H1 (cell line): ENCODE measurements at regions not wholly inside any gene's neighbourhood (a gene's known extent, or its start where the extent isn't known, plus 50 kb on each side); places are given as distances from the start of the nearest gene placed in this dataset.

Experiments
- CTCF ChIA-PET: fragments of 300-600 bp; sonication (Branson Sonifier 250); formaldehyde crosslinking; loops from one replicate; lab custom pipeline; 2021; ENCODE audit not compliant: partially characterized antibody; lab: Charles Lee
- POLR2A ChIA-PET: fragments of 300-600 bp; sonication (Branson Sonifier 250); formaldehyde crosslinking; loops from one replicate; lab custom pipeline; 2021; ENCODE audit warnings: inconsistent platforms; ENCODE audit not compliant: partially characterized antibody; lab: Charles Lee
- DNase-seq, 2 experiments: peaks; one replicate each; pipeline versions ENCODE4 v3.0.0 to v3.0.0-alpha.2; 2010 to 2022; ENCODE audit warnings: low spot score in 2 of 2, low read depth in 1 of 2, mixed read lengths in 1 of 2
- FAIRE-seq: peaks from 2 replicates; lab custom pipeline; 2011; peaks lifted over from hg19 to GRCh38; lab: Jason Lieb, UNC
- H2AFZ ChIP-seq: 2 replicates; pipeline ENCODE4 v1.8.1; 2012; ENCODE audit warnings: low read length, inconsistent platforms
- H2AK5ac ChIP-seq: 2 replicates; pipeline ENCODE4 v1.6.1; 2013; ENCODE audit warnings: low read depth, low read length
- H2BK120ac ChIP-seq: replicated peaks from 2 replicates; pipeline ENCODE3; 2013; ENCODE audit warnings: low read depth, low read length, inconsistent platforms
- H2BK12ac ChIP-seq: 2 replicates; pipeline ENCODE4 v1.6.1; 2013; ENCODE audit warnings: low read depth, low read length
- H2BK15ac ChIP-seq: 2 replicates; pipeline ENCODE4 v1.6.1; 2013; ENCODE audit warnings: low read length
- H2BK20ac ChIP-seq: 2 replicates; pipeline ENCODE4 v1.6.1; 2013; ENCODE audit warnings: low read length
- H2BK5ac ChIP-seq: 2 replicates; pipeline ENCODE4 v1.6.1; 2013; ENCODE audit warnings: low read depth, low read length
- H3K14ac ChIP-seq: 2 replicates; pipeline ENCODE4 v1.6.1; 2013; ENCODE audit warnings: inconsistent platforms; ENCODE audit not compliant: insufficient read length
- H3K18ac ChIP-seq: 2 replicates; pipeline ENCODE4 v1.6.1; 2013; ENCODE audit warnings: low read length; ENCODE audit errors: extremely low read depth
- H3K23ac ChIP-seq: 2 replicates; pipeline ENCODE4 v1.6.1; 2013; ENCODE audit warnings: inconsistent platforms; ENCODE audit not compliant: insufficient read length
- H3K23me2 ChIP-seq: 2 replicates; pipeline ENCODE4 v1.6.1; 2013; ENCODE audit warnings: low read depth, low read length
- H3K27ac ChIP-seq: 2 replicates; pipeline ENCODE4 v1.6.1; 2011; ENCODE audit warnings: low read depth, low read length, inconsistent platforms
- H3K27me3 ChIP-seq, 4 experiments: replicated peaks in 1 of 4; 1 replicate in 1 of 4; 2 replicates in 3 of 4; pipeline versions ENCODE4 v1.6.1 to v1.8.1; 2011 to 2013; ENCODE audit warnings: low read length in 3 of 4, mild to moderate bottlenecking in 3 of 4, inconsistent platforms in 2 of 4, mixed read lengths in 2 of 4, moderate library complexity in 1 of 4; ENCODE audit not compliant: control insufficient read depth in 3 of 4, insufficient read depth in 3 of 4; ENCODE audit errors: extremely low read depth in 1 of 4
- H3K36me3 ChIP-seq, 4 experiments: 2 replicates each; pipeline versions ENCODE4 v1.6.1 to v1.8.1; 2011 to 2013; ENCODE audit warnings: mild to moderate bottlenecking in 4 of 4, low read length in 3 of 4, moderate library complexity in 2 of 4, control low read depth in 1 of 4, inconsistent platforms in 1 of 4; ENCODE audit not compliant: insufficient read depth in 4 of 4, control insufficient read depth in 2 of 4
- H3K4ac ChIP-seq: replicated peaks from 2 replicates; pipeline ENCODE3; 2013; ENCODE audit warnings: low read length, low read depth, mixed read lengths, inconsistent platforms; ENCODE audit not compliant: insufficient read length
- H3K4me1 ChIP-seq, 4 experiments: replicated peaks in 1 of 4; 1 replicate in 1 of 4; 2 replicates in 3 of 4; pipeline versions ENCODE4 v1.6.1 to v1.8.1; 2011 to 2013; ENCODE audit warnings: low read length in 3 of 4, inconsistent platforms in 2 of 4, mixed read lengths in 1 of 4; ENCODE audit not compliant: insufficient read depth in 4 of 4, control insufficient read depth in 3 of 4
- H3K4me2 ChIP-seq, 2 experiments: 2 replicates each; pipeline versions ENCODE4 v1.6.1 to v1.8.1; 2011 to 2013; ENCODE audit warnings: low read depth in 2 of 2, low read length in 2 of 2, control low read depth in 1 of 2, inconsistent platforms in 1 of 2, mild to moderate bottlenecking in 1 of 2; ENCODE audit not compliant: insufficient read depth in 1 of 2
- H3K4me3 ChIP-seq, 4 experiments: fragments of 200-600, 300-600 bp in 1 of 4; sonication (generic), shearing (Covaris generic), sonication (Bioruptor Twin) in 1 of 4; 2 replicates each; pipeline versions ENCODE4 v1.5.1 to v1.8.1; 2011 to 2016; ENCODE audit warnings: low read length in 4 of 4, low read depth in 3 of 4, control low read depth in 2 of 4, inconsistent platforms in 2 of 4, mild to moderate bottlenecking in 2 of 4, mixed read lengths in 1 of 4, moderate library complexity in 1 of 4; ENCODE audit not compliant: insufficient read depth in 2 of 4; ENCODE audit errors: extremely low read depth in 1 of 4
- H3K56ac ChIP-seq: replicated peaks from 2 replicates; pipeline ENCODE3; 2013; ENCODE audit warnings: low read depth, mild to moderate bottlenecking, mixed read lengths, low read length, inconsistent platforms; ENCODE audit not compliant: insufficient read length
- H3K79me1 ChIP-seq: 2 replicates; pipeline ENCODE4 v1.6.1; 2013; ENCODE audit warnings: low read depth, low read length, control low read depth
- H3K79me2 ChIP-seq, 2 experiments: 2 replicates each; pipeline versions ENCODE4 v1.6.1 to v1.8.1; 2012 to 2013; ENCODE audit warnings: low read length in 2 of 2, mild to moderate bottlenecking in 2 of 2, inconsistent platforms in 1 of 2; ENCODE audit not compliant: insufficient read depth in 2 of 2, control insufficient read depth in 1 of 2
- H3K9ac ChIP-seq, 4 experiments: replicated peaks in 1 of 4; 1 replicate in 1 of 4; 2 replicates in 3 of 4; pipeline versions ENCODE4 v1.6.1 to v1.8.1; 2011 to 2013; ENCODE audit warnings: low read depth in 3 of 4, low read length in 3 of 4, control low read depth in 2 of 4, mild to moderate bottlenecking in 2 of 4, moderate library complexity in 2 of 4, inconsistent platforms in 1 of 4; ENCODE audit errors: extremely low read depth in 1 of 4
- H3K9me3 ChIP-seq, 2 experiments: 2 replicates each; pipeline versions ENCODE4 v1.6.1 to v1.8.1; 2012 to 2013; ENCODE audit warnings: mild to moderate bottlenecking in 2 of 2, moderate library complexity in 2 of 2, control low read depth in 1 of 2, inconsistent platforms in 1 of 2, low read depth in 1 of 2, low read length in 1 of 2, mixed read lengths in 1 of 2; ENCODE audit not compliant: insufficient read depth in 2 of 2
- H4K20me1 ChIP-seq, 2 experiments: replicated peaks in 1 of 2; 2 replicates each; pipeline versions ENCODE3 to v1.8.1; 2011 to 2013; ENCODE audit warnings: inconsistent platforms in 2 of 2, low read length in 2 of 2, mild to moderate bottlenecking in 1 of 2; ENCODE audit not compliant: insufficient read depth in 2 of 2, control insufficient read depth in 1 of 2
- H4K5ac ChIP-seq: 2 replicates; pipeline ENCODE4 v1.6.1; 2013; ENCODE audit warnings: low read length, low read depth, mixed read lengths, inconsistent platforms; ENCODE audit not compliant: insufficient read length
- H4K8ac ChIP-seq: 2 replicates; pipeline ENCODE4 v1.8.0; 2013; ENCODE audit warnings: mild to moderate bottlenecking, moderate library complexity, low read length, inconsistent platforms; ENCODE audit not compliant: insufficient read depth; ENCODE audit errors: extremely low read depth
- H4K91ac ChIP-seq: replicated peaks from 2 replicates; pipeline ENCODE3; 2013; ENCODE audit warnings: low read length, mixed read lengths, inconsistent platforms; ENCODE audit not compliant: insufficient read length
- CHD1 ChIP-seq: IDR thresholded peaks from 2 replicates; pipeline ENCODE4 v1.6.1; 2012; ENCODE audit warnings: low read depth, low read length, improper control_type of control experiment
- CREB1 ChIP-seq: IDR thresholded peaks from 2 replicates; pipeline ENCODE4 v1.6.1; 2012; ENCODE audit warnings: inconsistent platforms
- EGR1 ChIP-seq: IDR thresholded peaks from 2 replicates; pipeline ENCODE4 v1.6.1; 2011; ENCODE audit warnings: low read depth, low read length, borderline replicate concordance
- JUN ChIP-seq: IDR thresholded peaks from 2 replicates; pipeline ENCODE4 v1.6.1; 2011; ENCODE audit warnings: low read depth, mild to moderate bottlenecking, improper control_type of control experiment, low read length
- POLR2A ChIP-seq, 2 experiments: IDR thresholded peaks; 1 replicate in 1 of 2; 2 replicates in 1 of 2; pipeline ENCODE4 v1.6.1; 2011; ENCODE audit warnings: low read depth in 2 of 2, low read length in 2 of 2, mild to moderate bottlenecking in 2 of 2; ENCODE audit errors: control extremely low read depth in 1 of 2
- RAD21 ChIP-seq, 2 experiments: IDR thresholded peaks in 1 of 2; conservative IDR thresholded peaks in 1 of 2; 2 replicates each; pipeline ENCODE4 v1.6.1; 2011; ENCODE audit warnings: low read depth in 2 of 2, low read length in 2 of 2, improper control_type of control experiment in 1 of 2, inconsistent platforms in 1 of 2, mild to moderate bottlenecking in 1 of 2, moderate library complexity in 1 of 2
- WGBS, 2 experiments: shearing (Covaris generic) in 1 of 2; methylation state at CpG; one replicate each; pipeline versions ENCODE4 v1.1.6 to v1.1.7; 2013 to 2015; ENCODE audit warnings: low lambda C conversion rate in 2 of 2, mixed read lengths in 2 of 2, inconsistent platforms in 1 of 2, low coverage in 1 of 2, missing lambda C conversion rate in 1 of 2; ENCODE audit not compliant: insufficient replicate concordance in 2 of 2, insufficient coverage in 1 of 2, insufficient read length in 1 of 2; ENCODE audit errors: extremely low coverage in 1 of 2, missing lambda C conversion rate in 1 of 2; 5-methylcytosine and 5-hydroxymethylcytosine counted together
- TF ChIP-seq, protein P1 (sequence below): IDR thresholded peaks from 2 replicates; pipeline ENCODE4 v1.6.1; 2012; ENCODE audit warnings: inconsistent platforms

DNA sequence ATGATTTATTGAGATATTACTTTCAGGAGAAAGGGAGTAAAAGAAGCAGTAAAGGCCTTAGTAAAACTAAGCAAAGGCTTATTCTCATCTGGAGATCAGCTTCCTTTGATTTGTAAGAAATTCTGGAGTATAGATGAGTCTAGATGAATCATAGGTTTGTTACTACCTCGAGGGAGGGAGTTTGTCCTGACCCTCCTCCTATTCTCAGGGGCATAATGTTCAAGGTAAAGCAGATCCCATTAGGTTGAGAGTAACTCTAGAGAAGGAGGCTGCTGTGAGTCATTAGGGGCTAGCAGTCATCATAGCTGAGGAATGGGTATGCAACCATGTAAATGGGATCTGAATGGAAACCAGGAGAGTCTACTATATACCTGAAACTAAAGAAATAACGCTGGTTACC is 155.5 kb upstream of the MOCS2 start:
- Histone ChIP-seq H3K4me2 (no peak overlapping the region), H4K20me1 (no peaks in the 10 kb centered on the region), H2BK12ac (no peak overlapping the region), H3K27me3 (no peaks in the 10 kb centered on the region), H3K4ac (no peak overlapping the region), H3K9ac (no peak overlapping the region), H2BK5ac (no peak overlapping the region), H3K79me2 (no peaks in the 10 kb centered on the region), H3K27ac (no peak overlapping the region), H4K8ac (no peak overlapping the region), H3K18ac (no peak overlapping the region), H3K9me3 (peaks cover 7 to 9% of the 10 kb centered on the region in 2 experiments), H4K91ac (no peak overlapping the region), H3K36me3 (no peaks in the 10 kb centered on the region), H3K79me1 (no peaks in the 10 kb centered on the region), H2BK120ac (no peak overlapping the region), H3K56ac (no peak overlapping the region), H3K23ac (no peak overlapping the region), H4K5ac (no peak overlapping the region), H3K4me3 (no peak overlapping the region), H3K14ac (no peak overlapping the region), H2AFZ (no peak overlapping the region), H2BK20ac (no peak overlapping the region), H2BK15ac (no peak overlapping the region), H3K23me2 (no peaks in the 10 kb centered on the region), H2AK5ac (no peak overlapping the region), H3K4me1 (no peaks in the 10 kb centered on the region)
- ChIA-PET POLR2A (no interaction called here), CTCF (interaction anchor here (2.0 kb wide), 1 partner anchor 964 kb away, joined by 7 read pairs; no protein-coding TSS in a partner anchor)
- 95% methylated on average over 2 of the region's 2 CpGs; no CpG with 5 or more reads in 1 of the 2 experiments for whole genome bisulfite sequencing, 2 experiments
- DNase-seq: no peak
- no peak for FAIRE-seq
- TF ChIP-seq RAD21 (IDR thresholded peaks at IDR 0.05 in 1 of 2, conservative IDR thresholded peaks at IDR 0.05 in 1 of 2; ENCODE audit: low read depth in 2 of 2, low read length in 2 of 2): no peak
- no peak for TF ChIP-seq EGR1
- TF ChIP-seq, protein P1, sequence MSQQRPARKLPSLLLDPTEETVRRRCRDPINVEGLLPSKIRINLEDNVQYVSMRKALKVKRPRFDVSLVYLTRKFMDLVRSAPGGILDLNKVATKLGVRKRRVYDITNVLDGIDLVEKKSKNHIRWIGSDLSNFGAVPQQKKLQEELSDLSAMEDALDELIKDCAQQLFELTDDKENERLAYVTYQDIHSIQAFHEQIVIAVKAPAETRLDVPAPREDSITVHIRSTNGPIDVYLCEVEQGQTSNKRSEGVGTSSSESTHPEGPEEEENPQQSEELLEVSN: no peak
- no peak for TF ChIP-seq JUN
- TF ChIP-seq CREB1: no peak
- TF ChIP-seq POLR2A (IDR thresholded peaks at IDR 0.05; ENCODE audit: control extremely low read depth in 1 of 2, low read depth in 2 of 2, low read length in 2 of 2): no peak
- TF ChIP-seq CHD1: no peak
